Activated CD4-positive, alpha-beta T cell treated with anti-CD3 and anti-CD28 coated beads for 24 hours (primary cell): ENCODE measurements at regions not wholly inside any gene's neighbourhood (a gene's known extent, or its start where the extent isn't known, plus 50 kb on each side); places are given as distances from the start of the nearest gene placed in this dataset.
"Not testable (repeated sequence)": the region's sequence is repeated elsewhere in the genome, so short reads cannot be mapped to it uniquely, and the experiment has no call there.

Source experiments
- DNase-seq, 2 donors: peaks; one replicate each; pipeline ENCODE4 v3.0.0-alpha.2; 2020; ENCODE audit warnings: low read depth in 2 of 2

DNA sequence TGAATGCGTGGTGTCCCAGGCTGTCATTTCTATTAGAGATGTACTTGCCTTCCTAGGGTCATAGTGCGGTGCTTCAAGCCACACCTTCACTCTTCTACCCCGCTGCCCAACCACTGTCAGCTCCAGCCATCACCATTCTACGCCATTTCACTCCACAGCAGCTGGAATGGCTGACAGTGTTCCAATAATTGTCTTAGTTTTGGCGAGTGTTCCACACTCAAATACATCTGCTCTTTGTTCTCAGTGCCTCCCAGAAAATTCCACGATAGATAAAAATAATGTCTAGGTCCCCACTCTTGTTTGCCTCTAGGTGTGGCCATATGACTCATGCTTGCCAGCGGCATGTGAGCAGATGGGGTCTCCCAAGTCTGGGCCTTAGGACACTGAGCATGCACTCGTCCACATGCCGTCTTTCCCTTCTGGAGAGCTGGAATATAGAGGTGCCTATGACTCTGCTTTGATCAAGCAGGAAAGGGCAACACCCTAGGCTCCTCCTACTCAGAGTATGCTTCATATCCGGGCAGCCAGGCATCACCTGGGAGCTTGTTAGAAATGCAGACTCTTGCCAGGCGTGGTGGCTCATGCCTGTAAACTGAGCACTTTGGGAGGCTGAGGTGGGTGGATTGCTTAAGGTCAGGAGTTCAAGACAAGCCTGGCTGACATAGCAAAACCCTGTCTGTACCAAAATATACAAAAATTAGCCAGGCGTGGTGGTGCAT lies 163.0 kb downstream of the BRMS1L start:
- no peak for DNase-seq

DNA sequence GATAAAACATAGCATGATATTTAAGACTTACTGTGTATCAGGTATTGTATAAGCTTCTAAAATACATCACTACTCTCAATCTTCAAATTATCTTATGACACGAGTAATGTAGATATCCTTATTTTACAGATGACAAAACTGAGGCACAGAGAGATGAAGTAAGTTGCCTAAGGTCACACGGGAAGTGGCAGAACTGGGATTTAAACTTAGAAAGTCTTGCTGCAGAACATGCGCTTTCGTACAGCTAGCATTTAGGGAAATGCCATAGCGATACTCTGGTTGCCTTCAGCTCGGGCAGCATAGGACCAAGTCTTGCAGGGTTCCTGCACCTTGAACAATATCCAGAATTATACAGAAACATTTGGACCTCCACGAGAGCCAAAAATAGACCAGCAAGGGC lies 162.4 kb downstream of the BRMS1L start:
- no peak for DNase-seq

- DNase-seq: no peak
Observed at GRCh38 chr14:35987731-35988130, 161.6 kb downstream of the BRMS1L start.

GRCh38 chr14:35986219-35986573 lies 160.1 kb downstream of the BRMS1L start:
- DNase-seq: no peak

DNA sequence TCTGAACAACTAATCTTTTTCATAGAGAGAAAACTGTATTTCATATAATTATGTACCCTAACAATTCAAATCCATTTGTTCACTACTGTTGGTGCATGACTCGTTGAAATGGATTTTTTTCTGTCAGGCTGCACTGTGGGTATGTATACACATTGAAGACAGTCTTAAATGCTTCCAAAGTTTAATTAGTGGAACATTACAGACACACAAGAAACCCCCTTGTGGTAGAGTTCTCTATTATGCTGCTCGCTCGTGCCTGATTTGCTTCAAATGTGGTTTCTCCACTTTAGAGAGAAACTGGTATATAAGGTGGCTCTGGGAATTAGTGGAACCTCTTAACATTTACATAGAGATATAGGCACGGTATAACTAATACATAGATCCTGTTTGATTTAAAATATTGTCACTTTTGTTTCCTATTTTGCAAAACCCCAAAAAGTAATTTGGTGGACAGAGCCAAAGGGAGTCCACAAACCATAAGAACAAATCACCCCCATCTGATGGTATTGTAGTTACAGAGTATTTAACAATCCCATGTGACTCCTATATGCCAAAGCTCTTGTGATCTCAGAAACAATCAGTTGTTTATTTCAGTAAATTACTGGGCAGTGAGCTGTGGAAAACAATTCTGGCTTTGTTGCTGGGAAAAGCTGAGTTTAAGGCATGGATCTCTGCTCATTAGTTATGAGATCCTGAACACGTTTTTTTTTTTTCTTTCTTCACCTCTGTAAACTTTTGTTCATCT lies 159.5 kb downstream of the BRMS1L start:
- DNase-seq: no peak

- no peak for DNase-seq
Observed at GRCh38 chr14:35979531-35979930, 153.4 kb downstream of the BRMS1L start.

DNA sequence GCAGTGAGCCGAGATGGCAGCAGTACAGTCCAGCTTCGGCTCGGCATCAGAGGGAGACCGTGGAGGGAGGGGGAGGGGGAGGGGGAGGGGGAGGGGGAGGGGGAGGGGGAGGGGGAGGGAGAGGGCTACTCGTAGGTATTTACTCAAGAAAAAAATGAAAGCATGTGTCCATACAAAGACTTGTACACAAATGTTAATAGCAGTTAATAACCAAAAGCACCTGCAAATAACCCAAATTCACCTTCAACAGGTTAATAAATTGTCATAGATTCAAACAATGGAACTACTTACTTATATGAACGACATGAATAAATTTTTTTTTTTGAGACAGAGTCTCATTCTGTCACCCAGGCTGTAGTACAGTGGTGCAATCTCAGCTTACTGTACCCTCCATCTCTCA lies 152.4 kb downstream of the BRMS1L start:
- DNase-seq: no peak

GRCh38 chr14:35975814-35976213 lies 149.7 kb downstream of the BRMS1L start:
- no peak for DNase-seq

GRCh38 chr14:35973770-35974169 lies 147.6 kb downstream of the BRMS1L start:
- no peak for DNase-seq

DNA sequence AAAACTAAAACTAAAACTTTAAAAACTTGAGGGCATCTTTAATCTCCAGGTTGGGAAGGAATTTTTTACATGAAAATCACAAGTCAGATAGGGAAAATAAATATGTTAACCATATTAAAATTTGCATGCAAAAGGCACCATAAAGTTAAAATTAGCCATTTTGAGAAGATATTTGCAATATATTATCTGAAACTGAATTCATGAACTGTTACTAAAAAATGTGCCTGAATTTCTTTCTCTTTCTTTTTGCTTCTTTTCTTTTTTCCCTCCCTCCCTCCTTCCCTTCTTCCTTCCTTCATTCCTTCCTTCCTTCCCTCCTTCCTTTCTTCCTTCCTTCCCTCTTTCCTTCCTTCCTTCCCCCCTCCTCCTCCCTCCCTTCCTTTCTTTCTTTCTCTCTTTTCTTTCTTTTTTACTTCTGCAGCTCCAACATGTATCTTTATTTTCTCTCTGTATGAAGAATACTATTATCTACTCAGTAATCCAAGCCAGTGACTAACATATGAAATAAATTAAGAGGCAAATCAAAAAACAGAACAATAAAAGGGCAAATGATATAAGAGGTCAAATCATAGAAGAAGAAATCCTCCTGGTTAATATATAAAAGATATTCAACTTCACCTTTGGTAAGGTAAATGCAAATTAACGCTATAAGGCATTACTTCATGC lies 146.0 kb downstream of the BRMS1L start:
- DNase-seq: no peak

DNA sequence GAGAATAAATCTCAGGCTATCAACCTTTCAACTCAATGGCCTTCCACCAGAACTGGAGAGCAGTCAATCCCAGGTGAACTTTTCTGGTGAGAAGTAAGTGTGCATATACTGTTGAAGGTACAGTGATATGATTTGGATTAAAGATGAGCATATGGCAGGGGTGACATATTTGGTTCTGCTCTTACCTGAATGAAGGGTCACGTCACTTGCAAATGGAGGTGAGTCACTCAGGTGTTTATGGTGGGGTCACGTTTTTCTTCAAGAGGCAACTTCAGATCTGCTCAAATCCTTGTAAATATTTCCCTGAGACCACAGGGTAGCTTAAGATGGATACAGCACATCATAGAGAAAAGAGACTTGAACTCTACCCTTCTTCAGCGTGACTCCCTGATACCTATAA lies 143.2 kb downstream of the BRMS1L start:
- DNase-seq: no peak

- DNase-seq: no peak
Observed at GRCh38 chr14:35965400-35965799, 139.3 kb downstream of the BRMS1L start.

GRCh38 chr14:35964697-35965286 lies 138.7 kb downstream of the BRMS1L start:
- DNase-seq: no peak

GRCh38 chr14:35963209-35963608 lies 137.1 kb downstream of the BRMS1L start:
- no peak for DNase-seq

GRCh38 chr14:35961697-35962274 lies 135.6 kb downstream of the BRMS1L start:
- DNase-seq: no peak

DNA sequence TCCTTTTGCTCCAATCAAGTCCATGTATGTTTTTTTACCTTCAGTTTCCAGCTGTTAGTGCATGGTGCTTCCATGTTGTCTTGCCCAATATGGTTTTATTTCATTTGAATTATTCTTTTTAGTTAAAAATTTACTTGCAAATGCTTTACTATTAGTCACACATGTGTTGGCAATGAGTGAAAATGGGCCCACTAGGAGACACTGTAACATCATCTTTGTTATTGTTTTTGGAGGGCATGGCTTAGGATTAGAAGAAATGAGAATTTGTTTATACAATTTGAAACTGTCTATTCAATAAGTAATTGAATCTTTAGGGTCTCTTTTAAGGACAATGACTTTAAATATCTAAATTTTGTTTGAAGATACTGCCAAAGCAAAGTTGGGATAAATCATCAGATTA lies 133.7 kb downstream of the BRMS1L start:
- DNase-seq: no peak

- DNase-seq: no peak
Observed at GRCh38 chr14:35958499-35958898, 132.4 kb downstream of the BRMS1L start.

GRCh38 chr14:35956376-35957085 lies 130.4 kb downstream of the BRMS1L start:
- DNase-seq: no peak

- no peak for DNase-seq
Observed at GRCh38 chr14:35952584-35952983, 126.4 kb downstream of the BRMS1L start.

- DNase-seq: no peak
Observed at GRCh38 chr14:35949920-35950513, 123.9 kb downstream of the BRMS1L start.

GRCh38 chr14:35947983-35948382 lies 121.8 kb downstream of the BRMS1L start:
- not testable (repeated sequence) for DNase-seq
